Keratinocyte (primary cell): ENCODE measurements at regions not wholly inside any gene's neighbourhood (a gene's known extent, or its start where the extent isn't known, plus 50 kb on each side); places are given as distances from the start of the nearest gene placed in this dataset.

Experiments used
- DNase-seq: peaks from one replicate; pipeline ENCODE4 v3.0.0-alpha.2; 2011; ENCODE audit warnings: low read depth, missing footprints, low spot score
- FAIRE-seq: peaks from 2 replicates; lab custom pipeline; 2011; peaks lifted over from hg19 to GRCh38; lab: Jason Lieb, UNC
- H2AFZ ChIP-seq: 2 replicates; pipeline ENCODE4 v1.6.0; 2012; ENCODE audit warnings: low read length, control low read depth, inconsistent platforms; ENCODE audit not compliant: control insufficient read depth
- H3K27ac ChIP-seq: 2 replicates; pipeline ENCODE4 v1.5.1; 2011; ENCODE audit warnings: low read length; ENCODE audit not compliant: control insufficient read depth, insufficient read depth
- H3K27me3 ChIP-seq: 3 replicates; pipeline ENCODE4 v1.6.0; 2011; ENCODE audit warnings: low read length; ENCODE audit not compliant: control insufficient read depth, insufficient read depth; ENCODE audit errors: extremely low read depth
- H3K36me3 ChIP-seq, 2 experiments: 2 replicates in 1 of 2; 3 replicates in 1 of 2; pipeline ENCODE4 v1.5.1; 2011; ENCODE audit warnings: low read length in 2 of 2, mild to moderate bottlenecking in 1 of 2; ENCODE audit not compliant: control insufficient read depth in 2 of 2, insufficient read depth in 2 of 2; ENCODE audit errors: extremely low read depth in 1 of 2
- H3K4me1 ChIP-seq: 3 replicates; pipeline ENCODE4 v1.5.1; 2011; ENCODE audit warnings: low read length; ENCODE audit not compliant: control insufficient read depth, insufficient read depth; ENCODE audit errors: extremely low read depth
- H3K4me2 ChIP-seq: 3 replicates; pipeline ENCODE4 v1.6.0; 2011; ENCODE audit warnings: low read depth, low read length; ENCODE audit not compliant: control insufficient read depth, insufficient read depth; ENCODE audit errors: extremely low read depth
- H3K4me3 ChIP-seq, 3 experiments: fragments of 200-600 bp in 1 of 3; sonication (generic) in 1 of 3; 2 replicates in 2 of 3; 3 replicates in 1 of 3; pipeline ENCODE4 v1.5.1; 2011 to 2016; ENCODE audit warnings: low read length in 3 of 3, mild to moderate bottlenecking in 3 of 3, control low read depth in 2 of 3, inconsistent platforms in 1 of 3, low read depth in 1 of 3, mixed read lengths in 1 of 3, mixed run types in 1 of 3, moderate library complexity in 1 of 3; ENCODE audit not compliant: control insufficient read depth in 2 of 3, insufficient read depth in 2 of 3; ENCODE audit errors: extremely low read depth in 1 of 3
- H3K79me2 ChIP-seq: 2 replicates; pipeline ENCODE4 v1.6.0; 2012; ENCODE audit warnings: low read length; ENCODE audit not compliant: control insufficient read depth, insufficient read depth
- H3K9ac ChIP-seq: 3 replicates; pipeline ENCODE4 v1.6.0; 2011; ENCODE audit warnings: low read length; ENCODE audit not compliant: control insufficient read depth, insufficient read depth; ENCODE audit errors: extremely low read depth
- H3K9me1 ChIP-seq: 3 replicates; pipeline ENCODE4 v1.6.0; 2011; ENCODE audit warnings: low read length; ENCODE audit not compliant: control insufficient read depth, insufficient read depth; ENCODE audit errors: extremely low read depth
- H3K9me3 ChIP-seq: 2 replicates; pipeline ENCODE4 v1.5.1; 2012; ENCODE audit warnings: low read depth, low read length; ENCODE audit not compliant: control insufficient read depth
- H4K20me1 ChIP-seq: 3 replicates; pipeline ENCODE4 v1.6.0; 2011; ENCODE audit warnings: low read length; ENCODE audit not compliant: control insufficient read depth, insufficient read depth; ENCODE audit errors: extremely low read depth
- EZH2 ChIP-seq: IDR thresholded peaks from one replicate; pipeline ENCODE4 v1.6.1; 2012; ENCODE audit warnings: inconsistent platforms, mild to moderate bottlenecking, low read length, moderate library complexity
- dilution Hi-C: fragments of 300-500 bp; cut with MboI; formaldehyde crosslinking; loops from one replicate; pipeline ENCODE4 v1.7.0; 2020; ENCODE audit warnings: low sequenced_read_pairs; ENCODE audit not compliant: extremely low pct_ligation_motif_present
- TF ChIP-seq, protein P1 (sequence below), 3 experiments: IDR thresholded peaks in 1 of 3; conservative IDR thresholded peaks in 1 of 3; optimal IDR thresholded peaks in 1 of 3; 2 replicates in 2 of 3; 3 replicates in 1 of 3; pipeline versions ENCODE3 to v1.5.1; 2011; ENCODE audit warnings: low read length in 3 of 3, mild to moderate bottlenecking in 3 of 3, moderate library complexity in 2 of 3, control low read depth in 1 of 3, inconsistent platforms in 1 of 3; ENCODE audit not compliant: insufficient read depth in 2 of 3; ENCODE audit errors: extremely low read depth in 1 of 3

DNA sequence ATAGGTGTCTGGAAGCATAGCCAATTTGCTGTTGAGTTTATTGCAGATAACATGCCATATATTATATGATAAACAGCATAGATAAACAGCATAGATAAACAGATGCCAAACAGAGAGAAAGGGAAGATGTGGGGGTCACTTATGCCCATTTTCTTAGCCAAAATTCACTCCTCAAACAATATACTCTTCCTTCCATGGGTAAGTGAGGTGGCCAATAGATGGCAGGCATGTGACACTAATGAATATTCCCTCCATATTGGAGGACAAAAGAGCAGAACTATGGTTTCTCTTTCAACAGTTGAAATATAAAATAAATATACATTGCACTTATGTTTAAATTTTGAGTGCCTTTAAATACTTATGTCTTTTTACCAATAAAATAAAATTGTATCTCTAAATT, 1212.8 kb downstream of the REEP3 start:
- Histone ChIP-seq H3K9me3 (no peaks in the 10 kb centered on the region), H3K27me3 (no peaks in the 10 kb centered on the region), H2AFZ (no peak overlapping the region), H3K36me3 (no peaks in the 10 kb centered on the region), H3K9ac (no peak overlapping the region), H3K9me1 (no peaks in the 10 kb centered on the region), H4K20me1 (no peaks in the 10 kb centered on the region), H3K4me2 (no peak overlapping the region), H3K27ac (no peak overlapping the region), H3K79me2 (no peaks in the 10 kb centered on the region), H3K4me1 (no peaks in the 10 kb centered on the region), H3K4me3 (no peak overlapping the region)
- no peak for FAIRE-seq
- DNase-seq = no peak
- TF ChIP-seq EZH2 = no peak
- TF ChIP-seq, protein P1, sequence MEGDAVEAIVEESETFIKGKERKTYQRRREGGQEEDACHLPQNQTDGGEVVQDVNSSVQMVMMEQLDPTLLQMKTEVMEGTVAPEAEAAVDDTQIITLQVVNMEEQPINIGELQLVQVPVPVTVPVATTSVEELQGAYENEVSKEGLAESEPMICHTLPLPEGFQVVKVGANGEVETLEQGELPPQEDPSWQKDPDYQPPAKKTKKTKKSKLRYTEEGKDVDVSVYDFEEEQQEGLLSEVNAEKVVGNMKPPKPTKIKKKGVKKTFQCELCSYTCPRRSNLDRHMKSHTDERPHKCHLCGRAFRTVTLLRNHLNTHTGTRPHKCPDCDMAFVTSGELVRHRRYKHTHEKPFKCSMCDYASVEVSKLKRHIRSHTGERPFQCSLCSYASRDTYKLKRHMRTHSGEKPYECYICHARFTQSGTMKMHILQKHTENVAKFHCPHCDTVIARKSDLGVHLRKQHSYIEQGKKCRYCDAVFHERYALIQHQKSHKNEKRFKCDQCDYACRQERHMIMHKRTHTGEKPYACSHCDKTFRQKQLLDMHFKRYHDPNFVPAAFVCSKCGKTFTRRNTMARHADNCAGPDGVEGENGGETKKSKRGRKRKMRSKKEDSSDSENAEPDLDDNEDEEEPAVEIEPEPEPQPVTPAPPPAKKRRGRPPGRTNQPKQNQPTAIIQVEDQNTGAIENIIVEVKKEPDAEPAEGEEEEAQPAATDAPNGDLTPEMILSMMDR (optimal IDR thresholded peaks at IDR 0.05 in 1 of 3, IDR thresholded peaks at IDR 0.05 in 1 of 3, conservative IDR thresholded peaks at IDR 0.05 in 1 of 3; ENCODE audit: extremely low read depth in 1 of 3, insufficient read depth in 2 of 3, low read length in 3 of 3) = no peak
- dilution Hi-C loops = no loop called here

DNA sequence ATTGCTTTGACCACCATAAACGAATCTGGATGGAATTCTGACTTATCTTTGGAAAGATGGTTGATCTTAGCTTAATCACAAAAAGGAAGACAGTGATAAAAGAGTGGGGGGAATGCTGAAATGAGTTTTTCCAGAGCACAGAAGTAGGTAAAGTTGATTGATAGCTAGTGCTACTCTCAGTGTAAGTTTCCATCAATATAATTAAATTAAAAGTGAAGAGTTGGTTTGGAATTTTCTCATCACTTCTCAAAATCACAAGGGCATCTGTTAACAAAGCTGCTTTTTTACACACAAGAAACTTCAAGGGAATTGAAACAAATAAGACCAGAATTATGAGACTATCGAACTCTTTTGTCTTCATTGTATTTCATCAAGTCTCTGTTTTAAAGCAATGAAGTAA, 1217.3 kb downstream of the REEP3 start:
- Histone ChIP-seq H3K9ac (no peak overlapping the region), H3K27ac (no peak overlapping the region), H3K4me3 (no peak overlapping the region), H3K4me1 (no peaks in the 10 kb centered on the region), H4K20me1 (no peaks in the 10 kb centered on the region), H3K79me2 (no peaks in the 10 kb centered on the region), H3K9me1 (no peaks in the 10 kb centered on the region), H3K9me3 (no peaks in the 10 kb centered on the region), H3K4me2 (no peak overlapping the region), H3K27me3 (no peaks in the 10 kb centered on the region), H2AFZ (no peak overlapping the region), H3K36me3 (no peaks in the 10 kb centered on the region)
- DNase-seq (no peak), FAIRE-seq (no peak)
- no peak for TF ChIP-seq EZH2
- TF ChIP-seq, protein P1 (optimal IDR thresholded peaks at IDR 0.05 in 1 of 3, IDR thresholded peaks at IDR 0.05 in 1 of 3, conservative IDR thresholded peaks at IDR 0.05 in 1 of 3; ENCODE audit: extremely low read depth in 1 of 3, insufficient read depth in 2 of 3, low read length in 3 of 3) = no peak
- dilution Hi-C loops = no loop called here
